ENCODE measurements at regions not wholly inside any gene's neighbourhood (a gene's known extent, or its start where the extent isn't known, plus 50 kb on each side); places are given as distances from the start of the nearest gene placed in this dataset.

- no peak for TF ChIP-seq TEAD1 (CRISPR knock-in tag; IDR thresholded peaks at IDR 0.05)
- no peak for TF ChIP-seq STAT6 (CRISPR knock-in tag; conservative IDR thresholded peaks at IDR 0.05; ENCODE audit: low read depth)
- no peak for TF ChIP-seq ZNF263 (CRISPR knock-in tag; IDR thresholded peaks at IDR 0.05; ENCODE audit: low read depth)
- TF ChIP-seq ZNF512 (CRISPR knock-in tag; IDR thresholded peaks at IDR 0.05; ENCODE audit: borderline replicate concordance) = no peak
- TF ChIP-seq ZNF671 (CRISPR knock-in tag; IDR thresholded peaks at IDR 0.05) = no peak
- no peak for TF ChIP-seq CDX4 (CRISPR knock-in tag; IDR thresholded peaks at IDR 0.05; ENCODE audit: borderline replicate concordance)
- no peak for TF ChIP-seq USF1 (CRISPR knock-in tag; IDR thresholded peaks at IDR 0.05)
These were observed 271.2 kb downstream of the GLI2 start (continued) for GRCh38 chr2:121006743-121007489.

GRCh38 chr2:121007490-121007853, 271.8 kb downstream of the GLI2 start:
- Mint-ChIP-seq H3K27me3 (ENCODE audit: low read depth) (peaks cover 50% of the 10 kb centered on the region), H3K4me3 (no peak overlapping the region), H3K36me3 (0 out of 2 replicates have a peak, but pooled peaks cover 3% of the 10 kb centered on the region), H3K4me1 (peaks cover 12% of the 10 kb centered on the region), H3K27ac (no peak overlapping the region), H3K9me3 (peaks cover 13% of the 10 kb centered on the region)
- ChIA-PET CTCF (interaction anchor here (0.5 kb wide), 1 partner anchor 28 kb away, joined by 3 read pairs; no protein-coding TSS in a partner anchor), POLR2A (no interaction called here)
- ATAC-seq (no peak), DNase-seq (ENCODE audit: low spot score) (no peak)
- TF ChIP-seq GRHL2 (CRISPR knock-in tag; IDR thresholded peaks at IDR 0.05; ENCODE audit: insufficient replicate concordance, severe bottlenecking) (no peak), JAZF1 (CRISPR knock-in tag; IDR thresholded peaks at IDR 0.05) (no peak), ZBTB43 (CRISPR knock-in tag; IDR thresholded peaks at IDR 0.05) (no peak), ZNF416 (CRISPR knock-in tag; IDR thresholded peaks at IDR 0.05) (no peak), ATF6 (CRISPR knock-in tag; IDR thresholded peaks at IDR 0.05) (no peak), TEAD4 (CRISPR knock-in tag; IDR thresholded peaks at IDR 0.05) (no peak), AR (CRISPR knock-in tag; IDR thresholded peaks at IDR 0.05) (no peak), ZMAT4 (CRISPR knock-in tag; IDR thresholded peaks at IDR 0.05) (no peak), FOXP1 (CRISPR knock-in tag; IDR thresholded peaks at IDR 0.05; ENCODE audit: borderline replicate concordance) (no peak), ZNF512 (CRISPR knock-in tag; IDR thresholded peaks at IDR 0.05; ENCODE audit: borderline replicate concordance) (no peak)
